GM18502 (cell line): ENCODE measurements at regions not wholly inside any gene's neighbourhood (a gene's known extent, or its start where the extent isn't known, plus 50 kb on each side); places are given as distances from the start of the nearest gene placed in this dataset.
A peak's percentile ranks its signal among the peaks of the same experiment; 100 is the strongest.
"Not testable (repeated sequence)": the region's sequence is repeated elsewhere in the genome, so short reads cannot be mapped to it uniquely, and the experiment has no call there.

Source experiments
- ATAC-seq: cut with Tn5 transposase; IDR thresholded peaks from one replicate; pipeline ENCODE4 v1.9.1; 2021; ENCODE audit warnings: mild to moderate bottlenecking; ENCODE audit not compliant: unreplicated experiment, poor library complexity

DNA sequence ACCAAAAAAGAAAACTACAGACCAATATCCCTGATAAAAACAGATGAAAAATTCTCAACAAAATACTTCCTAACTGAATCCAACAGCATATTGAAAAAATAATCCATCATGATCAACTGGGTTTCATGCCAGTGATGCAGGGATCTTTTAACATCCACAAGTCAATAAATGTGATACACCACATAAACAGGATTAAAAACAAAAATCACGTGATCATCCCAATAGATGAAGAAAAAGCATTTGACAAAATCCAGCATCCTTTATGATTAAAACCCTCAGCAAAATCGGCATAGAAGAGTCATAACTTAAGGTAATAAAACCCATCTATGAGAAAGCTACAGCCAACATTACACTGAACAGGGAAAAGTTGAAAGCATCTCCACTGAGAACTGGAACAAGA is 107.5 kb downstream of the DCLK3 start:
- no peak for ATAC-seq

DNA sequence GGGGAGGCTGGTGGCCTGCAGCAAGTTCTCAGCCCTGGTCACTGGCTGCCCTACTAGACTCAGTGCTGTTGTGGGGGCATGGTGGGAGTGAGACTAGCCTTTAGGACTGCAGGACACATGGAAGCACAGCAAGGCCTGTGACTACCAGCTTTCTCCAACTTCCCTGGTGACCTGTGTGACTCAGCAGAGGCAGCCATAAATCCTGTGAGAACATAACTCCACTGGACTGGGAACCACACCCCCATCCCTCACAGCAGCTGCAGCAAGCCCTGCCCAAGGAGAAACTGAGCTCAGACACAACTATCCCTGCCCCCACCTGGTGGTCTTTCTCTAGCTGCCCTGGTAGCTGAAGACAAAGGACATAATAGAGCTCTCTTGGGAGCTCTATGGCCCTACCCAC is 111.3 kb downstream of the DCLK3 start:
- ATAC-seq = no peak

DNA sequence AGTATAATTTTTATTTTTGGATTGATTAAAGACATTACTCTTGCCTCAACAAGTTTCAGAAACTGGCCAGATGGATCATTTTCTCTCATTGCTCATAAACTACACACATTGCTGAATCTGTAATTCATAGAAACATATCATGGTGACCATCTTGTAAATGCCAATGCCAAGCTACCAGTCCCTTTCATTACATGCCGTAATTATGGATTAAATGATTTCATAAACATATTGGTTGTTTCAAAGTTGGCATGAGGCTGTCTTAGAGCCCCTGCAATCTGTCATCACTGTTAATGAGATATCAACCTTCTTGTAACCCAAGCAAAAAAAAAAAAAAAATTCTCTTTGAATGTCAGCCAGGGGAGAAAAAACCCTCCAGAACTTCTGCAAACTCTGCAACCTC is 112.2 kb downstream of the DCLK3 start:
- no peak for ATAC-seq

DNA sequence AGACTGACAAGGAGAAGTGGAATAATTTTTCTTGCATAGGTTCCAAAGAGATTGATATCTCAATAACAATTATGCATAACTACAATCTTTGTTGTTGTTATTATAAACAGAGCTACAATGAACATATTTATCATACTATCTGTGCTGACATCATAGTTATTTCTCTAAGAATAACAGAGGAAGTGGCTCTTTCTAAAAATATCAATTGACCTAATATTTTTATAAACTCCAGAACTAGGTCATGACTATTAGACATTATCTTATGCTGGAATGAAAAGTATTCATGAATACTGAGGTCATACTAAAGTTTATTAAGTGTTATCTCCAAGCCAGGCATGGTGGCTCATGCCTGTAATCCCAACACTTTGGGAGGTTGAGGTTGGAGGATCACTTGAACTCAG is 114.1 kb downstream of the DCLK3 start:
- no peak for ATAC-seq

DNA sequence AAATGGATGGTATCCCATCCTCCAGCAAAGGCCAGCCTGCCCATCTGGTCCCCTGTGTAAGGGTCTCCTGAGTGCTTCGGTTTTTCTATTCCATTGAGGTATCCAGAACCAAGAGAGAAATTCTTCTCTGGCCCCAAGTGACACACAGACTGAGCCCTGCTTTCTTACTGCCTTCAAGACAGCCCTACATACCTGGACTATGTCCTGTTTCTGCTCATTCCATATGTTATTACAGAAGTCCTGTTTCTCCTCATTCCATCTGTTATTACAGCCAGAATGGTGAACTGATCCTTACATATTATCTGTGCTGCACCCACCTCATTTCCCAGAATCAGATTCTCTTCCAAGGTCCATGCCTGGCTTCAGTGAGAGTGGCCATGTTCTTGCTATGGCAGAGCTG is 115.2 kb downstream of the DCLK3 start:
- ATAC-seq = no peak

DNA sequence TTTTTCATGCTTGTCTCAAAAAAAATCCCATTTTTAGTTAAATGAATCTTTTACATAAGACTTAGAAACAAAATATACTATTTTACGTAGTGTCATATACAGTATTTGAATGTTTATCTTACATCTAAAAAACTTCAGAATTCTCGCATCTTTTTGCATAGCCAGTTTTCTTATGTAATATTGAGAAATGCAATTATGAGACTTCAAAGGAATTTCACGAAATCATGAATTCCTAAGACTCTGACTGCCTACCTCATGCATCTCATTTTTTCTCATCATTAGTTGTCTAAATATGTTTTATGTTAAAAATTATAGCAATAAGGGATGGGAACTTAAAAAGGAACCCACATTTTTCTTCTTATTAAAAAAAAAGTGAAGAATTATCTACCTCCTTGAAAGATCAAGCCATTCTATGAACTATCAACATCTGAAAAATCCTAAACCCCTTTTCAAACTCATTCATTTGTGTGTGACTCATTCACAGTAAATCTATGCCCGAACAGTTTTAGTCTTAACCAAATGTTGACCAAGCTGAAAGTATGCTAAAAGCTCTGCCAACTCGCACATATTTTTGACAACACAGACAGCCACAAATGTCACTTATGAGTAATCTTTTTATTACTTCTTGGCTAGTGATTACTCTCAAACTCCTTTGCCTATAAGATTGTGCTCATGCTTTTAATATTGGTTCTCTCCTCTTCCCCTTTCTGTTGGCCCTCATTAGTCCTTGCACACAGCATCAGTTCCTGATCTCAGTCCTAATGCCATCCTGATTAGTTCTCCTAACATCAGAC is 115.9 kb downstream of the DCLK3 start:
- ATAC-seq = peak; percentile 90

DNA sequence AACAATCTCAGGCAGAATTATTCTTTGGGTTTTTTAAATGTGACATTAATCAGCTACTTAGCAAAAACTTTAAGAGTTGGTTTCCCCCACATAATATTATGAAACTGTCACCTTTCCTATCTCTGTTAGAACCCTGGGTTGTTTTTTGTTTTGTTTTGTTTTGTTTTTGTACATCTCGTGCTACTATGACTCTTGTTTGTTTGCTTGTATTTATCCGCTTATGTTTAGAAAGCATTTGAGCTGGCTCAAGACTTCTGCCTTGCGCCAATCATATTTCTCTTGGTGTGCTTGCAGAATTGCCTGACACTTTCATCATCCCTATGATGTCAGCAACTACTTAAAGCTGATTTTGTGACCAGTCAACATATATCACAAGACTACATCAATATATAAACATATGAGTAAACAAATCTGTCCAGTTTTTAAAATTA is 116.9 kb downstream of the DCLK3 start:
- ATAC-seq = no peak

DNA sequence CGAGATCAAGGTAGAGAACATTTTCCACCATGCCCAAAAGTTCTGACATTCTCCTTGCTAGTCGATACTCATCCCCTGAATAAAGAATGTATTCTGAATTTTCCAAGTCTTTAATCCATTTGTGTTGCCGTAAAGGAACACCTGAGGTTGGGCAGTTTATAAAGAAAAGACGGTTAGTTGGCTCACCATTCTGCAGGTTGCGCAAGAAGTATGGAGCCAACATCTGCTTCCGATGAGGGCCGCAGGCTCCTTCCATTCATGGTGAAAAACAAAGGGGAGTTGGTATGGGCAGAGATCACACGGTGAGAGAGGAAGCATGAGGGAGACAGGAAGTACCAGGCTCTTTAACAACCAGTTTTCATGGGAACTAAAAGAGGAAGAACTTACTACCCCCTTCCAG is 121.2 kb downstream of the DCLK3 start:
- no peak for ATAC-seq

DNA sequence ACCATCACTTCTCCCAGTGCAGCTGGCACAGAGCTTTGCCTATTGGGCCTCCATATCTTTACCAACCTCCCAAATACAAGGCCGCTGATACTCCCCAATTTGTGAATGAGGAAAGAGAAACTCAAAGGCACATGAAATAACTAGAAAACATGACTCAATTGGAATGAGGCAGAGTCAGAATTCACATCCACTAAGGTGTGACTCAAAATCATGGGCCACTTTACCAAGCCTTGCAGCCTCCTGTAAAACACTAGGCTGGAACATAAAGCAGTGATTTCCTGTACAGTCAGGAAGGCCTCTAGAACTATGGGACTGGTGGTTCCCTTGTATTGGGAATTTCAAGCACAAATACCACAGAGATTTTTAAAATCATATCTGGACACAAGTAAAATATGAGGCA is 128.6 kb downstream of the DCLK3 start:
- no peak for ATAC-seq

DNA sequence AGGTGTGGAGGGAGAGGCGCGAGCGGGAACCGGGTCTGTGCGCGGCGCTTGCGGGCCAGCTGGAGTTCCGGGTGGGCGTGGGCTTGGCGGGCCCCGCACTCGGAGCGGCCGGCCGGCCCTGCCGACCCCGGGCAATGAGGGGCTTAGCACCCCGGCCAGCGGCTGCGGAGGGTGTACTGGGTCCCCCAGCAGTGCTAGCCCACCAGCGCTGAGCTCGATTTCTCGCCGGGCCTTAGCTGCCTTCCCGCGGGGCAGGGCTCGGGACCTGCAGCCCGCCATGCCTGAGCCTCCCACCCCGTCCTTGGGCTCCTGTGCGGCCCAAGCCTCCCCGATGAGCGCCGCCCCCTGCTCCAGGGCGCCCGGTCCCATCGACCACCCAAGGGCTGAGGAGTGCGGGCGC is 130.5 kb downstream of the DCLK3 start:
- not testable (repeated sequence) for ATAC-seq

DNA sequence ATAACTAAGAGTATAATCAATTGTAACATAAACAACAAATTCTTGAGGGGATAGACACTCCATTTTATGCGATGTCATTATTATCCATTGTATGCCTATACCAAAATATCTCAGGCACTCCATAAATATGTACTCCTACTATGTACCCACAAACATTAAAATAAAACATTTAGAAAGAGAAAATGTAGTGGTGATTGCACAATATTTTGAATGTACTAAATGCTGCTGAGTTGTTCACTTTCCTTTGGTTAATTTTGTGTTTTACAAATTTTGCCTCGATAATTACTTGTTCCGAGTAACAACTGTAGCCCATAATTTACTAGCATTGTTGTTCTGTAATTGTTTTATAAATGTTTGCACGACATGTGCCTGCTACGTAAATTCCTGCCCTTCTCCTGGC is 131.3 kb downstream of the DCLK3 start:
- no peak for ATAC-seq

DNA sequence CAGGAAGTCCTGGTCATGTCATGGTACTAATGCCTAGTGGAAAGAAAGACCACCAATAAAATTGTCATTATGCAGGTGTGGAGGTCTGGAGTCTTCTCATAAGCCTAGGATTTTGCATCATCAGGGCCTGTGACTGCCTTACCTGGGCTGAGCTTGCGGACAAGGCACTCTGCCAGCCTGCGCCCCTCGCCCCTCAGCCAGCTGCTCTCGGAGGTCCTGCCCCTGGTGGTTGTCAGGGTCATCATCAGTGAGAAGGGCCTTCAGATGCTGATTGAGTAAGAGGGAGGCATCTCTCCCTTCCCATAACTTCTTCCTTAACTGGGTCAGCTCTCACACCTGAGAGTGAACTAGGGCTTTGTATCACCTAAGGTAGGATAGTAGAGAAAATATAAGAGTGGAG is 132.8 kb downstream of the DCLK3 start:
- ATAC-seq = no peak

DNA sequence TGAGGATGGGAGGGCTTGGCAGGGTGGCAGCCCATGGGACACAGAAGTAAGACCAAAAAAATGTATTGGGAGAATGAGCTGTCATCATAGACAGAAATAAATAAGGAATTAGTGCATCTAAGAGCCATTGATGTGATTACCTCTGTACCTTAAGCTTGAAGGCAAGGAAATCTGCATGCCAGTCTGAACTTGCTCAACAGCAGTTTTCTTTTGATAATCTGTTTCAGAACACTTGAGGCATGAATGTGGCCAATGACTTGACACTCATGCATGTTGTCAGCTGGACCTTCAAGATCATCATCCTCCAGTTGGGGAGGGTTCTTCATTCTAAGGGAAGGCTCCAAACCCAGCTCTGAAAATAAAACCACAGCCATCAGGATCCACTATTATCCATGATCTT is 148.5 kb downstream of the DCLK3 start:
- ATAC-seq = no peak

DNA sequence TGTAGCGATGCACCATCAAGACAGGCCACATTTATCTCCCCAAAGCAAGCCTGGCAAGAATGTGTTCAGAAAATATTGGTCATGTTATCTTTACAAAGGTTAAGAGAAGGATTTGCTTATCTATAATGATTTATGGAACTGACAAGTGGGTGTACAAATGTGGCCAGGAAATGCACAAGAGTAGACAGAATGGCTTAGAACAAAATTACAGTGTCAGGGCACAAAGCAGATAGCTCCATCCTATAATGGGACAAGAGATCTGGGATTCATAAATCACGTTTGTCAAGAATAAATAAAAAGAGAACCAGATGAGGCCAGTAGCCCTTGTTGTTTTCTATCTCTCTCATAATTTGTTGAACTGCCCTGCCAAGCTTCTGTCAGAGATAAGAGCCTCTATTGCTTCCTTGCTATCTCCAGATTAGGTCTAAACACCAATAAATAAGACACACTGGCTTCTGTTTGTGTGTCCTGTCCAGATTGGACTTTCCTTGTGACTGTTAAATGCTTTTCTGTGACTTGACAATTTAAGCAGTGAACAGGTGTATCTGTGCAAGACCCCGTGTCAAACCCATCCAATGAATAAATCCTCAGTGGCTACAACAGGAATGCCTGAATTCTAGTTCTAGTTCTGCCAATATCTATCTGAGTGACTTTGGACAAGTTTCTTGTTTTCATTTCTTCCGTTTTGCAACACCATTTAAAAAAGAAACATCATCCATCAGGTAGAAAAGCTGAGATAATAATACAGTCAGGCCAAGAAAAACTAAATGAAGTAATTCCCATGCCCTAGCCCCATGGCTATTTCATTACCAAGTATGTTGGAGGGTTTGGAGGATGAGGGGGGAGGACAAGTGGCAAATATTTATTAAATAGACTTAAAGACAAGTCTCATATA is 157.2 kb downstream of the DCLK3 start:
- ATAC-seq = no peak

DNA sequence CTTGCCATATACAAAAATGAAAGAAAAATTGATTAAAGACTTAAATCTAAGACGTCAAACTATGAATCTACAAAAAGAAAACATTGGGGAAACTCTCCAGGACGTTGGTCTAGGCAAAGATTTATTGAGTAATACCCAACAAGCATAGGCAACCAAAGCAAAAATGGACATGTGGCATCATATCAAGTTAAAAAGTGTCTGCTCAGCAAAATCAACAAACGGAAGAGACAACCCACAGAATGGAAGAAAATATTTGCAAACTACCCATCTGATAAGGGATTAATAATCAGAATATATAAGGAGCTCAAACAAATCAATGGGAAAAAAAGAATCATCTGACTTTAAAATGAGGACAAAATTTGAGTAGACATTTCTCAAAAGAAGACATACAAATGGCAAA is 160.9 kb downstream of the DCLK3 start:
- ATAC-seq = no peak

DNA sequence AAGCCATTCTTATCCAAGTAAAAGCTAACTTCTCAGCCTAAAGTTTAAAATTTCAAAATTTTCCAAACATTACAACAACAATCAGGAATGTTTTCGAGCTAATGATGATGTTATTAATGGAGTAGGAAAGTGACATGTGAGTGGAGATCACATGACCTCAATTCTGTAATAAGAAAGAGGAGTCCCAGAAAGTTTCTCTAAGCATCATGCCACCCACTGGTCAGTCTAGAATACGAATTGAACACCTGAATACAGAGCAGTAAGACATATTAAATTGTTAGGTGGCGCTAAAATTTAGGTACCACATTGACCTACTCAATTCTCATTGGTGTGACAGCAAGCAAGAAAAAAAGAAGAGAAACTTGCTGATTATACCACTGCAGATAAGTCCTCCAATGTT is 163.9 kb downstream of the DCLK3 start:
- ATAC-seq = no peak
